ENCODE measurements at regions not wholly inside any gene's neighbourhood (a gene's known extent, or its start where the extent isn't known, plus 50 kb on each side); places are given as distances from the start of the nearest gene placed in this dataset.

DNA sequence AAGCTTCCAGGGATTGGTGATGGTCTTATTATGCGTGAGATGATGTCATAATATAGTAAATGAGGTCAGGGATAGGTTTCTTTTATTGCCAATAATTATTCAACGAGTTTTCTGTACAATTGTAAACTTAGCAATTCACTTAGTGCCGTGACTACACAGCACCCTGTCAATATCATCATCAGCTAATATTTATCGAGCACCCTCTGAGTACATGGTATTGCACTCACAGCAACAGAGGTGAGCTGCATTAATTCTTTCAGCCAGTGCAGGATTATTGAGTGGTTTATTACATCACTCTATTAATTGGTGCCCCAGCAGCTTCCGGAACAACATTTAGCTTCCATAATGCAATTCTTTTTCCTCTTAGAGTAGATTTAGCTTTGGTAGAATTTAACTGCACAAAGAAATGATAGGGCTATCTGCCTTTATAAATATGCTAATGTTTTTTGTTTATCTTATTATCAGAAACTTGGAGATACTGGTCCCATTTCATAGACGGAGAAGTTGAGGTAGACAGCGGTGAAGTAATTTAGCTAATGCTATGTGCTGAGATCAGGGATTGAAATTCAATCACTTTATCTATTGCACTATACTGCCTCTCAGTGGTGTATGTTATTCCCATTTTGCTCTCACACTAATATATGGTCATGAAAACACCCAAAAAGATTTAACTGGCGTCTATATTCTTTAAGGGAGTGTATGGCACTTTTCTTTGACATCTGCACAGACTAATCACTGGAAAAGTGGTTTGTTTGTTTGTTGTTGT, 726.1 kb upstream of the WWC1 start:
- TF ChIP-seq, protein P1, sequence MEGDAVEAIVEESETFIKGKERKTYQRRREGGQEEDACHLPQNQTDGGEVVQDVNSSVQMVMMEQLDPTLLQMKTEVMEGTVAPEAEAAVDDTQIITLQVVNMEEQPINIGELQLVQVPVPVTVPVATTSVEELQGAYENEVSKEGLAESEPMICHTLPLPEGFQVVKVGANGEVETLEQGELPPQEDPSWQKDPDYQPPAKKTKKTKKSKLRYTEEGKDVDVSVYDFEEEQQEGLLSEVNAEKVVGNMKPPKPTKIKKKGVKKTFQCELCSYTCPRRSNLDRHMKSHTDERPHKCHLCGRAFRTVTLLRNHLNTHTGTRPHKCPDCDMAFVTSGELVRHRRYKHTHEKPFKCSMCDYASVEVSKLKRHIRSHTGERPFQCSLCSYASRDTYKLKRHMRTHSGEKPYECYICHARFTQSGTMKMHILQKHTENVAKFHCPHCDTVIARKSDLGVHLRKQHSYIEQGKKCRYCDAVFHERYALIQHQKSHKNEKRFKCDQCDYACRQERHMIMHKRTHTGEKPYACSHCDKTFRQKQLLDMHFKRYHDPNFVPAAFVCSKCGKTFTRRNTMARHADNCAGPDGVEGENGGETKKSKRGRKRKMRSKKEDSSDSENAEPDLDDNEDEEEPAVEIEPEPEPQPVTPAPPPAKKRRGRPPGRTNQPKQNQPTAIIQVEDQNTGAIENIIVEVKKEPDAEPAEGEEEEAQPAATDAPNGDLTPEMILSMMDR (optimal IDR thresholded peaks at IDR 0.05 in 1 of 3, IDR thresholded peaks at IDR 0.05 in 1 of 3, conservative IDR thresholded peaks at IDR 0.05 in 1 of 3; ENCODE audit: extremely low read depth in 1 of 3, insufficient read depth in 2 of 3, low read length in 3 of 3) = peak in 2 of 3 experiments; percentile 29 to 32
- TF ChIP-seq EZH2 (IDR thresholded peaks at IDR 0.05; ENCODE audit: low read length) = no peak

Measured in keratinocyte (primary cell).